ENCODE measurements at regions not wholly inside any gene's neighbourhood (a gene's known extent, or its start where the extent isn't known, plus 50 kb on each side); places are given as distances from the start of the nearest gene placed in this dataset.

DNA sequence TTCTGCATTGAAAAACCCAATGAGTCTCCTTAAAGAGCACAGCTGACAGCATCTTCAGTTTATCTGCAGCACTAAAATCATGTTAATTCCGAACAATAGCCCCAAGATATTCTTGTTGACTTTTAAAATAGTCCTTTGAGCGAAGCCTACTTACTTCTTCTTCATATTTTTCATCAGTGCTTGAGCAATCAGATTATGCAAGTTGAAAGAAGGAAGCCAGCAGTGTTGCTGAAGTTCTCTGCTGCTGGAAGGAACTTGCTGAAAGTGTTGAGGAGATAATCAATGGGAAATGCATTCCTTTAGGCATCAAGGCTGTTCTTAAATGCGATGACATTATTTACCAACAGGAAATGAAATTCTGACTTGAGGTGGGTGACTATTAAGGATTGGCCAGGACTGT, 105.9 kb upstream of the SNTG2 start:
- Histone ChIP-seq H3K4me2 (ENCODE audit: low read depth, low read length) (no peak overlapping the region), H3K9me3 (replicated peaks; ENCODE audit: insufficient read depth, low read length) (no peaks in the 10 kb centered on the region), H3K79me2 (ENCODE audit: low read length) (no peaks in the 10 kb centered on the region), H3K4me3 (ENCODE audit: low read length) (no peak overlapping the region), H3K4me1 (ENCODE audit: low read length) (no peaks in the 10 kb centered on the region), H3K36me3 (replicated peaks; ENCODE audit: insufficient read depth, low read length) (no peaks in the 10 kb centered on the region), H4K20me1 (ENCODE audit: insufficient read depth, low read length) (no peaks in the 10 kb centered on the region), H3K9ac (ENCODE audit: low read length) (no peak overlapping the region), H3K27me3 (replicated peaks; ENCODE audit: insufficient read depth, low read length) (no peaks in the 10 kb centered on the region), H2AFZ (ENCODE audit: low read length) (no peak overlapping the region), H3F3A (ENCODE audit: insufficient read depth, low read length) (no peaks in the 10 kb centered on the region), H3K9me2 (replicated peaks; ENCODE audit: insufficient read depth, low read length) (no peaks in the 10 kb centered on the region), H3K27ac (ENCODE audit: low read length) (no peak overlapping the region)
- no peak for TF ChIP-seq EZH2phosphoT487 (IDR thresholded peaks at IDR 0.05; ENCODE audit: low read length)
- TF ChIP-seq, protein P1, sequence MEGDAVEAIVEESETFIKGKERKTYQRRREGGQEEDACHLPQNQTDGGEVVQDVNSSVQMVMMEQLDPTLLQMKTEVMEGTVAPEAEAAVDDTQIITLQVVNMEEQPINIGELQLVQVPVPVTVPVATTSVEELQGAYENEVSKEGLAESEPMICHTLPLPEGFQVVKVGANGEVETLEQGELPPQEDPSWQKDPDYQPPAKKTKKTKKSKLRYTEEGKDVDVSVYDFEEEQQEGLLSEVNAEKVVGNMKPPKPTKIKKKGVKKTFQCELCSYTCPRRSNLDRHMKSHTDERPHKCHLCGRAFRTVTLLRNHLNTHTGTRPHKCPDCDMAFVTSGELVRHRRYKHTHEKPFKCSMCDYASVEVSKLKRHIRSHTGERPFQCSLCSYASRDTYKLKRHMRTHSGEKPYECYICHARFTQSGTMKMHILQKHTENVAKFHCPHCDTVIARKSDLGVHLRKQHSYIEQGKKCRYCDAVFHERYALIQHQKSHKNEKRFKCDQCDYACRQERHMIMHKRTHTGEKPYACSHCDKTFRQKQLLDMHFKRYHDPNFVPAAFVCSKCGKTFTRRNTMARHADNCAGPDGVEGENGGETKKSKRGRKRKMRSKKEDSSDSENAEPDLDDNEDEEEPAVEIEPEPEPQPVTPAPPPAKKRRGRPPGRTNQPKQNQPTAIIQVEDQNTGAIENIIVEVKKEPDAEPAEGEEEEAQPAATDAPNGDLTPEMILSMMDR (IDR thresholded peaks at IDR 0.05; ENCODE audit: low read length): no peak
- no peak for TF ChIP-seq EZH2 (optimal IDR thresholded peaks at IDR 0.05; ENCODE audit: low read depth, low read length)
- no peak for DNase-seq

DNA sequence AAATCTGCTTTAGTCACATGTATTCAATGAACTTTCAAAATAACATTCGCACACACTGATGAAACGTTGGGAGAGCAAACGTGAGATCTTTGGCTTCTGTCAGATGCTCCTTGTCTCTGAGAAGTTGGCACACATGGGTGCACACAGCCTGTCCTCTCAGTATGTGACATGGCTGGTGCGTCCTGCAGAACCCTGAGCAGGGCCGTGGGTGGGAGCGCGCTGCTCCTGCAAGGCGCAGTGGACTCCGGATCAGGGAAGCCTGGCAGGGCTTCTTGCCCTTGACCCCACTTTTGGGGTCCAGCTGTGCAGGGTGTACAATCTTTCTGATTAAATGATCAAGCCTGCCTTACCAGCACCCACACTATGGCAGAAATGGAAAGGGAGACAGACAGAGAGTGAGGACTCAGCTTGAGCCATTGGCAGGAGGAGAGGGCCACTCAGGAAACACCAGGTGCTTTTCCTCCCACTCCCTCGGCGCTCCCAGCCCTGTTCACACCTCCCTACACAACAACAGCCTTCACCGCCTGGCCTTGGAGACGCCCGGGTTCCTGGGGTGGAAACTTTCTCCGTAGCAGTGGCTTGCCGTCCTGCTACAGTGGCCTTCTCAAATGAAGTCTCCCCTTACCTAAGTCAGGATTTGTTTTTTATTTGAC, 108.4 kb upstream of the SNTG2 start:
- no peaks in the 10 kb centered on the region for H3K27me3 ChIP-seq (replicated peaks; ENCODE audit: insufficient read depth, low read length)
- no peaks in the 10 kb centered on the region for H3K4me1 ChIP-seq (ENCODE audit: low read length)
- DNase-seq: no peak
- no peak overlapping the region for H3K4me2 ChIP-seq (ENCODE audit: low read depth, low read length)
- H3K9me2 ChIP-seq (replicated peaks; ENCODE audit: insufficient read depth, low read length): no peaks in the 10 kb centered on the region
- H3K27ac ChIP-seq (ENCODE audit: low read length): no peak overlapping the region
- H3K9me3 ChIP-seq (replicated peaks; ENCODE audit: insufficient read depth, low read length): no peaks in the 10 kb centered on the region
- no peak overlapping the region for H3K4me3 ChIP-seq (ENCODE audit: low read length)
- TF ChIP-seq EZH2 (optimal IDR thresholded peaks at IDR 0.05; ENCODE audit: low read depth, low read length) (no peak), EZH2phosphoT487 (IDR thresholded peaks at IDR 0.05; ENCODE audit: low read length) (no peak)
- TF ChIP-seq, protein P1 (IDR thresholded peaks at IDR 0.05; ENCODE audit: low read length): no peak
- H2AFZ ChIP-seq (ENCODE audit: low read length): no peak overlapping the region
- no peaks in the 10 kb centered on the region for H4K20me1 ChIP-seq (ENCODE audit: insufficient read depth, low read length)
- no peak overlapping the region for H3K9ac ChIP-seq (ENCODE audit: low read length)
- no peaks in the 10 kb centered on the region for H3K79me2 ChIP-seq (ENCODE audit: low read length)
- H3K36me3 ChIP-seq (replicated peaks; ENCODE audit: insufficient read depth, low read length): no peaks in the 10 kb centered on the region
- H3F3A ChIP-seq (ENCODE audit: insufficient read depth, low read length): no peaks in the 10 kb centered on the region

DNA sequence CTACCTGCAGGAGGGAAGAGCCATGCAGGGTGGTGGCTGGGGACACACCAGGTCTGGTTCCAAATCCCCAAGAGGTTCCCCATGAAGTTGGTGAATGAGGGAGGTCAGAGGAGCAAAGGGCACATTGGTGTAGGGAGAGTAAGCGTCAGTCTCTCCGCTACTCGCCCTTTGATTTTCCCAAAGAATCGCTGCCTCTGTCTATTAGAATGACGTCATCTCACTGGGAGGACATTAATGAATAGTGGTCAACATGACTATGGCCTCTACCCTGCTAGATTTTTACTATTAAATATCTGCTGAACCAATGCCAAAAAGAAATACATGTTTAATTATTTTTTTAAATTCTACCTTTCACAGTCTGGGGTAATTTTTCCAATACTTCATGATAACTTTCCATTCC, 109.6 kb upstream of the SNTG2 start:
- TF ChIP-seq EZH2 (optimal IDR thresholded peaks at IDR 0.05; ENCODE audit: low read depth, low read length) (no peak), EZH2phosphoT487 (IDR thresholded peaks at IDR 0.05; ENCODE audit: low read length) (no peak)
- TF ChIP-seq, protein P1 (IDR thresholded peaks at IDR 0.05; ENCODE audit: low read length): no peak
- no peaks in the 10 kb centered on the region for H3F3A ChIP-seq (ENCODE audit: insufficient read depth, low read length)
- H3K4me3 ChIP-seq (ENCODE audit: low read length): no peak overlapping the region
- H2AFZ ChIP-seq (ENCODE audit: low read length): no peak overlapping the region
- no peaks in the 10 kb centered on the region for H3K9me2 ChIP-seq (replicated peaks; ENCODE audit: insufficient read depth, low read length)
- H3K27me3 ChIP-seq (replicated peaks; ENCODE audit: insufficient read depth, low read length): no peaks in the 10 kb centered on the region
- DNase-seq: no peak
- H3K36me3 ChIP-seq (replicated peaks; ENCODE audit: insufficient read depth, low read length): no peaks in the 10 kb centered on the region
- no peaks in the 10 kb centered on the region for H3K4me1 ChIP-seq (ENCODE audit: low read length)
- H4K20me1 ChIP-seq (ENCODE audit: insufficient read depth, low read length): no peaks in the 10 kb centered on the region
- no peak overlapping the region for H3K4me2 ChIP-seq (ENCODE audit: low read depth, low read length)
- H3K9me3 ChIP-seq (replicated peaks; ENCODE audit: insufficient read depth, low read length): no peaks in the 10 kb centered on the region
- H3K79me2 ChIP-seq (ENCODE audit: low read length): no peaks in the 10 kb centered on the region
- H3K27ac ChIP-seq (ENCODE audit: low read length): no peak overlapping the region
- no peak overlapping the region for H3K9ac ChIP-seq (ENCODE audit: low read length)

All from MM.1S (cell line).